GM23248 (cell line): ENCODE measurements at regions not wholly inside any gene's neighbourhood (a gene's known extent, or its start where the extent isn't known, plus 50 kb on each side); places are given as distances from the start of the nearest gene placed in this dataset.

ENCODE experiments used
- EZH2 ChIP-seq: fragments of 200-600 bp; sonication (generic); IDR thresholded peaks from 2 replicates; pipeline ENCODE4 v1.6.1; 2018; ENCODE audit warnings: antibody characterized with exemption, mild to moderate bottlenecking; ENCODE audit not compliant: insufficient read depth, poor library complexity, severe bottlenecking
- EZH2phosphoT487 ChIP-seq: fragments of 200-600 bp; sonication (generic); IDR thresholded peaks from 2 replicates; pipeline ENCODE4 v1.6.1; 2018; ENCODE audit warnings: antibody characterized with exemption, moderate library complexity, mild to moderate bottlenecking, low read depth; ENCODE audit not compliant: insufficient read depth

- no peak for TF ChIP-seq EZH2phosphoT487
- no peak for TF ChIP-seq EZH2
Observed at GRCh38 chr5:110053205-110053604, 363.5 kb downstream of the MAN2A1 start.
